ENCODE measurements at regions not wholly inside any gene's neighbourhood (a gene's known extent, or its start where the extent isn't known, plus 50 kb on each side); places are given as distances from the start of the nearest gene placed in this dataset.

DNA sequence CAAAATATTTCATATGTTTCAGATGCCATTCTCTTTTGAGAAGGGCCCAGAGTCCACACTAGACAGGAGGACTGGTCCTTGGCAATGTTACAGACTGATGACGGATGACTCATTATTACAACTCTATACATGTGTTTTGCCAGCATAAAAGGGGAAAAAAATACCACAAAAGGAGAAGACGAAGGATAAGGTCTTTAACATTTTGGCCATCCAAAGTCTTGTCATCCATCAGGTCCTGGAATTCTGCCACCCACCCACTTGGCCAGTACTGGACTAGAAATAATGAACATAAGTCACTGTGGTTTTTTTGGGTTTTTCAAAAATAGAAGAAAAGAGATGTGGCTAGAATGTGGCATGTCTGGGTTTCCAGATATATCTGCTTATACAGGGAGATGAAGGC lies 57.7 kb upstream of the BDNF start:
- Histone ChIP-seq H2AFZ (ENCODE audit: low read length) (no peak overlapping the region), H3K79me2 (ENCODE audit: control insufficient read depth in 1 of 2, insufficient read depth in 2 of 2, low read length in 2 of 2) (no peaks in the 10 kb centered on the region), H3K18ac (ENCODE audit: extremely low read depth, low read length) (no peak overlapping the region), H3K23me2 (ENCODE audit: low read depth, low read length) (no peaks in the 10 kb centered on the region; the same call in 1 of the 2 replicates), H2AK5ac (ENCODE audit: low read depth, low read length) (no peak overlapping the region), H3K9me3 (ENCODE audit: insufficient read depth in 2 of 2, low read depth in 1 of 2, low read length in 1 of 2) (no peaks in the 10 kb centered on the region), H2BK15ac (ENCODE audit: low read length) (no peak overlapping the region), H3K79me1 (ENCODE audit: low read depth, low read length) (no peaks in the 10 kb centered on the region), H3K9ac (replicated peaks in 1 of 4; ENCODE audit: extremely low read depth in 1 of 4, low read depth in 3 of 4, low read length in 3 of 4) (no peak overlapping the region), H3K23ac (ENCODE audit: insufficient read length) (no peak overlapping the region), H3K56ac (replicated peaks; ENCODE audit: insufficient read length, low read depth, low read length) (no peak overlapping the region), H2BK120ac (replicated peaks; ENCODE audit: low read depth, low read length) (no peak overlapping the region), H3K36me3 (ENCODE audit: control insufficient read depth in 2 of 4, insufficient read depth in 4 of 4, low read length in 3 of 4) (no peaks in the 10 kb centered on the region; a peak in 1 of 8 replicates), H2BK5ac (ENCODE audit: low read depth, low read length) (no peak overlapping the region), H2BK12ac (ENCODE audit: low read depth, low read length) (no peak overlapping the region), H3K27me3 (replicated peaks in 1 of 4; ENCODE audit: control insufficient read depth in 3 of 4, extremely low read depth in 1 of 4, insufficient read depth in 3 of 4, low read length in 3 of 4) (no peaks in the 10 kb centered on the region), H4K91ac (replicated peaks; ENCODE audit: insufficient read length, low read length) (no peak overlapping the region), H3K27ac (ENCODE audit: low read depth, low read length) (no peak overlapping the region), H3K4me3 (ENCODE audit: extremely low read depth in 1 of 4, insufficient read depth in 2 of 4, low read depth in 3 of 4, low read length in 4 of 4) (no peak overlapping the region), H3K4me1 (replicated peaks in 1 of 4; ENCODE audit: control insufficient read depth in 3 of 4, insufficient read depth in 4 of 4, low read length in 3 of 4) (no peaks in the 10 kb centered on the region), H3K14ac (ENCODE audit: insufficient read length) (no peak overlapping the region), H4K20me1 (replicated peaks in 1 of 2; ENCODE audit: control insufficient read depth in 1 of 2, insufficient read depth in 2 of 2, low read length in 2 of 2) (no peaks in the 10 kb centered on the region), H2BK20ac (ENCODE audit: low read length) (no peak overlapping the region), H3K4ac (replicated peaks; ENCODE audit: insufficient read length, low read depth, low read length) (no peak overlapping the region), H4K8ac (ENCODE audit: extremely low read depth, insufficient read depth, low read length) (no peak overlapping the region), H4K5ac (ENCODE audit: insufficient read length, low read depth, low read length) (no peak overlapping the region), H3K4me2 (ENCODE audit: insufficient read depth in 1 of 2, low read depth in 2 of 2, low read length in 2 of 2) (no peak overlapping the region)
- DNase-seq (ENCODE audit: low read depth in 1 of 2, low spot score in 2 of 2) (no peak), FAIRE-seq (no peak)
- ChIA-PET CTCF (ENCODE audit: partially characterized antibody) (no interaction called here), POLR2A (ENCODE audit: partially characterized antibody) (no interaction called here)
- WGBS, 2 experiments (ENCODE audit: extremely low coverage in 1 of 2, insufficient coverage in 1 of 2, insufficient read length in 1 of 2, insufficient replicate concordance in 2 of 2, low coverage in 1 of 2, low lambda C conversion rate in 2 of 2, missing lambda C conversion rate in 1 of 2): 85% methylated on average over 2 of the region's 2 CpGs; no CpG with 5 or more reads in 1 of the 2 experiments
- TF ChIP-seq JUND (IDR thresholded peaks at IDR 0.05; ENCODE audit: low read length) (no peak), RBBP5 (IDR thresholded peaks at IDR 0.05; ENCODE audit: borderline replicate concordance, low read depth, low read length) (no peak), MAX (IDR thresholded peaks at IDR 0.05) (no peak), GTF2F1 (IDR thresholded peaks at IDR 0.05; ENCODE audit: borderline replicate concordance, low read depth, low read length) (no peak), RAD21 (IDR thresholded peaks at IDR 0.05 in 1 of 2, conservative IDR thresholded peaks at IDR 0.05 in 1 of 2; ENCODE audit: low read depth in 2 of 2, low read length in 2 of 2) (no peak), SP2 (IDR thresholded peaks at IDR 0.05; ENCODE audit: low read length) (no peak), RFX5 (IDR thresholded peaks at IDR 0.05; ENCODE audit: borderline replicate concordance, low read depth, low read length) (no peak), CBX5 (IDR thresholded peaks at IDR 0.05; ENCODE audit: low read depth, low read length) (no peak), NRF1 (IDR thresholded peaks at IDR 0.05; ENCODE audit: low read depth, low read length) (no peak), POU5F1 (IDR thresholded peaks at IDR 0.05; ENCODE audit: low read depth, low read length) (no peak), BCL11A (IDR thresholded peaks at IDR 0.05; ENCODE audit: low read depth in 2 of 2, low read length in 2 of 2) (no peak), CREB1 (IDR thresholded peaks at IDR 0.05) (no peak), RXRA (IDR thresholded peaks at IDR 0.05; ENCODE audit: insufficient read depth, low read depth, low read length) (no peak), ZNF274 (IDR thresholded peaks at IDR 0.05; ENCODE audit: borderline replicate concordance, extremely low read depth, low read length) (no peak), HDAC6 (IDR thresholded peaks at IDR 0.05; ENCODE audit: low read depth, low read length) (no peak), KDM4A (IDR thresholded peaks at IDR 0.05; ENCODE audit: low read depth, low read length, severe bottlenecking) (no peak)
